Adrenal gland (tissue), 5 donors: ENCODE measurements at regions not wholly inside any gene's neighbourhood (a gene's known extent, or its start where the extent isn't known, plus 50 kb on each side); places are given as distances from the start of the nearest gene placed in this dataset.

Experiments used
- POLR2A ChIP-seq, 2 donors: fragments of 450-650 bp; IDR thresholded peaks; one replicate each; pipeline ENCODE4 v1.6.1; 2017; ENCODE audit warnings: antibody characterized with exemption in 2 of 2, mild to moderate bottlenecking in 2 of 2, moderate library complexity in 1 of 2
- TF ChIP-seq, protein P1 (sequence below), 6 experiments: fragments of 450-650 bp in 4 of 6; fragments of 200-600 bp in 2 of 6; sonication (generic) in 1 of 6; IDR thresholded peaks; 1 replicate in 5 of 6; 2 replicates in 1 of 6; pipeline versions ENCODE4 v1.5.1 to v1.8.0; 2016 to 2021; ENCODE audit warnings: antibody characterized with exemption in 6 of 6, mild to moderate bottlenecking in 2 of 6, moderate library complexity in 1 of 6
- donor health status: DM: no; HTN: no; CAD: no.

DNA sequence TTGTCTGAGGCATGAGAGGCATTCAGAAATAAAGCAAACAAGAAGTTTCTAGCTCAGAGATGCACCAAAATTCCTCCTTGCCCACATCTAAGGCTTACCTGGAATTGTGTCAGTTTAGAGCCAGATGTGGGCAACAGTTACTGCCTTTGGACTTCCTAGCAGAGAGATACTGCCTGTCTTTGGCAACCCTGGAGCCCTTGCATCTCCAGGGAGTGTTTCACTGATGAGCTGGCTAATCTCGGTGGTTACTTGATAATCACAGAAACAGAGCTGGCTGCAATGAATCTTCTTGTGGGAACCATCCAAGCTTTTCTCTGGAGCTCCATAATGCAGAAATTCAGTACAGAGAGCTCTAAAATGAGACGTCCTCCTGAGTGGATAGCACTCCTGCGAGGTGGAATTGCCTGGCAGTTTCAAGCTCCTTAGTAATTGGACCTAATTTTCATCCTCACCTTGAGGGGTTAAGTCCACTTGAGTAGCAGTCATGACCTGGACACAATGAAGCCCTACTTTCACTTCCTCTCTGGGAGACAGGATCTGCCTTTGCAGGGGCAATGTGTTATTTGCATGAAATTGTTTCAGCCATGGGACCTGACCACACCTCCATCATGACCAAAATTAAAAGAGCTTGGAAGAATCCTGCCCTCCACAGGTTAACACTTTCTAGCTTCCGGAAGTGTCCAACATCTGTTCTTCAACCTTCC is 108.8 kb upstream of the ARHGAP5 start:
- TF ChIP-seq, protein P1, sequence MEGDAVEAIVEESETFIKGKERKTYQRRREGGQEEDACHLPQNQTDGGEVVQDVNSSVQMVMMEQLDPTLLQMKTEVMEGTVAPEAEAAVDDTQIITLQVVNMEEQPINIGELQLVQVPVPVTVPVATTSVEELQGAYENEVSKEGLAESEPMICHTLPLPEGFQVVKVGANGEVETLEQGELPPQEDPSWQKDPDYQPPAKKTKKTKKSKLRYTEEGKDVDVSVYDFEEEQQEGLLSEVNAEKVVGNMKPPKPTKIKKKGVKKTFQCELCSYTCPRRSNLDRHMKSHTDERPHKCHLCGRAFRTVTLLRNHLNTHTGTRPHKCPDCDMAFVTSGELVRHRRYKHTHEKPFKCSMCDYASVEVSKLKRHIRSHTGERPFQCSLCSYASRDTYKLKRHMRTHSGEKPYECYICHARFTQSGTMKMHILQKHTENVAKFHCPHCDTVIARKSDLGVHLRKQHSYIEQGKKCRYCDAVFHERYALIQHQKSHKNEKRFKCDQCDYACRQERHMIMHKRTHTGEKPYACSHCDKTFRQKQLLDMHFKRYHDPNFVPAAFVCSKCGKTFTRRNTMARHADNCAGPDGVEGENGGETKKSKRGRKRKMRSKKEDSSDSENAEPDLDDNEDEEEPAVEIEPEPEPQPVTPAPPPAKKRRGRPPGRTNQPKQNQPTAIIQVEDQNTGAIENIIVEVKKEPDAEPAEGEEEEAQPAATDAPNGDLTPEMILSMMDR (IDR thresholded peaks at IDR 0.05): no peak
- TF ChIP-seq POLR2A (IDR thresholded peaks at IDR 0.05): no peak
